ENCODE measurements at regions not wholly inside any gene's neighbourhood (a gene's known extent, or its start where the extent isn't known, plus 50 kb on each side); places are given as distances from the start of the nearest gene placed in this dataset.

DNA sequence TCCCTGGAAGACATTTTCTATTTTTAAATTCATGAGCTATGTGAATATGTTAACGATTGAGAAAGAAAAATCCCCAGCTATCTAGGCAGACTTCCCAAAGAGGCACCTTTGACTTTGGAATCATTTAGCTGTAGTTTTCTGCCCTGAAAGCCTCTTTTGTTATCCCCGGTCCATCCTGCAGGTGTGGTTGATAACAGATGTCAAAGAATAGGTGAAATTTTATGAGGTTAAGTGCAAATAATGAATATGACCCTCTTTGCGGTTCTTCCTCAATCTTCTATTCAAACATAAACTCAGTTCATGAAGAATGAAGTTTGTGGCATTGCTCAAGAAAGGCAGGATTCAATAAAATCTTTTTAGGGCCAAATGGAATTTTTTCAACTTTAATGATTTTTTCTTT is 51.6 kb upstream of the ATP8B1 start (continued):
- no peak for TF ChIP-seq GABPA (IDR thresholded peaks at IDR 0.05 in 1 of 2, conservative IDR thresholded peaks at IDR 0.05 in 1 of 2)
- no peak for TF ChIP-seq EGR1 (IDR thresholded peaks at IDR 0.05; ENCODE audit: low read depth in 2 of 2)
- no peak for TF ChIP-seq YY1 (IDR thresholded peaks at IDR 0.05)
- TF ChIP-seq HNF4A (conservative IDR thresholded peaks at IDR 0.05): no peak
- TF ChIP-seq TAF1 (conservative IDR thresholded peaks at IDR 0.05): no peak
- TF ChIP-seq, protein P1, sequence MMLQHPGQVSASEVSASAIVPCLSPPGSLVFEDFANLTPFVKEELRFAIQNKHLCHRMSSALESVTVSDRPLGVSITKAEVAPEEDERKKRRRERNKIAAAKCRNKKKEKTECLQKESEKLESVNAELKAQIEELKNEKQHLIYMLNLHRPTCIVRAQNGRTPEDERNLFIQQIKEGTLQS (IDR thresholded peaks at IDR 0.05): no peak
- no peak for TF ChIP-seq FOXA2 (IDR thresholded peaks at IDR 0.05)
- TF ChIP-seq, protein P2, sequence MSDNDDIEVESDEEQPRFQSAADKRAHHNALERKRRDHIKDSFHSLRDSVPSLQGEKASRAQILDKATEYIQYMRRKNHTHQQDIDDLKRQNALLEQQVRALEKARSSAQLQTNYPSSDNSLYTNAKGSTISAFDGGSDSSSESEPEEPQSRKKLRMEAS (IDR thresholded peaks at IDR 0.05): no peak
- no peak for TF ChIP-seq NR2F2 (IDR thresholded peaks at IDR 0.05)

DNA sequence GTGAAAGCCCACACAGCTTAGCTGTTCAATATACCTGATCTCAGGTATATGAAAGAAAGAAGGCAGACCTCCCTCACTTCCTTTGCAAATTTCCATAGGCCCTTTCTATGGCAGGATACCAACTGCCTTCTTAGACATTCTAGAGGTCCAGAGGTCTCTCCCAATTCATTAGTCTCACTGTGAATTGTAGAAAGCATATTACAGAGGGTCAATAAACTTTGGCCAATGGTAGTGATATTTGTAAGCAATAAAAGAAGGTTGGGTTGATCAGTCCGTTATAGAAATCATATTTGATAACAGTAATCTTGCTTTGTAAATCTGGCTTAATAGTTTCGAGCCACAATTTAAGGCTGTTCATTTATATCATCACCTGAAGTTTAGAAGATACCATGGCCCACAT is 50.7 kb upstream of the ATP8B1 start:
- TF ChIP-seq EGR1 (IDR thresholded peaks at IDR 0.05; ENCODE audit: low read depth in 2 of 2) (no peak), JUND (IDR thresholded peaks at IDR 0.05) (no peak), RAD21 (IDR thresholded peaks at IDR 0.05) (no peak), HNF4G (IDR thresholded peaks at IDR 0.05) (no peak), RXRA (IDR thresholded peaks at IDR 0.05) (no peak), GABPA (IDR thresholded peaks at IDR 0.05 in 1 of 2, conservative IDR thresholded peaks at IDR 0.05 in 1 of 2) (no peak)
- TF ChIP-seq, protein P3, sequence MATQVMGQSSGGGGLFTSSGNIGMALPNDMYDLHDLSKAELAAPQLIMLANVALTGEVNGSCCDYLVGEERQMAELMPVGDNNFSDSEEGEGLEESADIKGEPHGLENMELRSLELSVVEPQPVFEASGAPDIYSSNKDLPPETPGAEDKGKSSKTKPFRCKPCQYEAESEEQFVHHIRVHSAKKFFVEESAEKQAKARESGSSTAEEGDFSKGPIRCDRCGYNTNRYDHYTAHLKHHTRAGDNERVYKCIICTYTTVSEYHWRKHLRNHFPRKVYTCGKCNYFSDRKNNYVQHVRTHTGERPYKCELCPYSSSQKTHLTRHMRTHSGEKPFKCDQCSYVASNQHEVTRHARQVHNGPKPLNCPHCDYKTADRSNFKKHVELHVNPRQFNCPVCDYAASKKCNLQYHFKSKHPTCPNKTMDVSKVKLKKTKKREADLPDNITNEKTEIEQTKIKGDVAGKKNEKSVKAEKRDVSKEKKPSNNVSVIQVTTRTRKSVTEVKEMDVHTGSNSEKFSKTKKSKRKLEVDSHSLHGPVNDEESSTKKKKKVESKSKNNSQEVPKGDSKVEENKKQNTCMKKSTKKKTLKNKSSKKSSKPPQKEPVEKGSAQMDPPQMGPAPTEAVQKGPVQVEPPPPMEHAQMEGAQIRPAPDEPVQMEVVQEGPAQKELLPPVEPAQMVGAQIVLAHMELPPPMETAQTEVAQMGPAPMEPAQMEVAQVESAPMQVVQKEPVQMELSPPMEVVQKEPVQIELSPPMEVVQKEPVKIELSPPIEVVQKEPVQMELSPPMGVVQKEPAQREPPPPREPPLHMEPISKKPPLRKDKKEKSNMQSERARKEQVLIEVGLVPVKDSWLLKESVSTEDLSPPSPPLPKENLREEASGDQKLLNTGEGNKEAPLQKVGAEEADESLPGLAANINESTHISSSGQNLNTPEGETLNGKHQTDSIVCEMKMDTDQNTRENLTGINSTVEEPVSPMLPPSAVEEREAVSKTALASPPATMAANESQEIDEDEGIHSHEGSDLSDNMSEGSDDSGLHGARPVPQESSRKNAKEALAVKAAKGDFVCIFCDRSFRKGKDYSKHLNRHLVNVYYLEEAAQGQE (IDR thresholded peaks at IDR 0.05): no peak
- TF ChIP-seq, protein P4, sequence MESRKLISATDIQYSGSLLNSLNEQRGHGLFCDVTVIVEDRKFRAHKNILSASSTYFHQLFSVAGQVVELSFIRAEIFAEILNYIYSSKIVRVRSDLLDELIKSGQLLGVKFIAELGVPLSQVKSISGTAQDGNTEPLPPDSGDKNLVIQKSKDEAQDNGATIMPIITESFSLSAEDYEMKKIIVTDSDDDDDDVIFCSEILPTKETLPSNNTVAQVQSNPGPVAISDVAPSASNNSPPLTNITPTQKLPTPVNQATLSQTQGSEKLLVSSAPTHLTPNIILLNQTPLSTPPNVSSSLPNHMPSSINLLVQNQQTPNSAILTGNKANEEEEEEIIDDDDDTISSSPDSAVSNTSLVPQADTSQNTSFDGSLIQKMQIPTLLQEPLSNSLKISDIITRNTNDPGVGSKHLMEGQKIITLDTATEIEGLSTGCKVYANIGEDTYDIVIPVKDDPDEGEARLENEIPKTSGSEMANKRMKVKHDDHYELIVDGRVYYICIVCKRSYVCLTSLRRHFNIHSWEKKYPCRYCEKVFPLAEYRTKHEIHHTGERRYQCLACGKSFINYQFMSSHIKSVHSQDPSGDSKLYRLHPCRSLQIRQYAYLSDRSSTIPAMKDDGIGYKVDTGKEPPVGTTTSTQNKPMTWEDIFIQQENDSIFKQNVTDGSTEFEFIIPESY (IDR thresholded peaks at IDR 0.05): no peak
- Histone ChIP-seq H3K36me3 (ENCODE audit: control insufficient read depth in 4 of 4, insufficient read depth in 3 of 4, low read depth in 1 of 4, low read length in 3 of 4) (no peaks in the 10 kb centered on the region), H3K4me3 (ENCODE audit: low read depth in 1 of 3, low read length in 3 of 3) (no peak overlapping the region), H3K27me3 (ENCODE audit: control insufficient read depth in 4 of 4, insufficient read depth in 4 of 4, low read length in 3 of 4) (no peaks in the 10 kb centered on the region), H3K9ac (ENCODE audit: low read depth in 1 of 2, low read length in 2 of 2) (no peak overlapping the region), H3K27ac (ENCODE audit: low read depth in 1 of 2, low read length in 2 of 2) (no peak overlapping the region), H3K9me3 (ENCODE audit: control insufficient read depth in 4 of 4, low read length in 3 of 4) (no peaks in the 10 kb centered on the region), H3K4me1 (ENCODE audit: control insufficient read depth in 4 of 4, insufficient read depth in 4 of 4, low read length in 3 of 4) (no peaks in the 10 kb centered on the region)
- WGBS: 83% methylated on average over 2 of the region's 2 CpGs
- DNase-seq (ENCODE audit: low spot score): no peak

DNA sequence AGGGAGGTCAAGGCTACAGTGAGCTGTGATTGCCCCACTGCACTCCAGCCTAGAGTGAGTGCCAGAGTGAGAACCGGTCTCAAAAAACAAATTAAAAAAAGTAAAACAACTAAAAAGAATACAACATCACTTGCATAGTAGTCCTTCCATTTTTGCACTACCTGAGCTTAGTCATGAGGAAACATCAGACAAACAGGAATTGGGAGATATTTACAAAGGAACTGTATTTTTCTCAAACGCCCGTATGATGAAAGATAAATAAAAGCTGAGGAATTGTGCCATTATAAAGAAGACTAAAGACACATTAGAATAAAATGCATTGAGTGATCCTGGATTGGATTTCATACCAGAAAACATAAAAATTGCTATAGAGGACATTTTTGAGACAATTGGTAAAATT is 50.0 kb upstream of the ATP8B1 start:
- DNase-seq (ENCODE audit: low spot score): no peak
- Histone ChIP-seq H3K36me3 (ENCODE audit: control insufficient read depth in 4 of 4, insufficient read depth in 3 of 4, low read depth in 1 of 4, low read length in 3 of 4) (no peaks in the 10 kb centered on the region), H3K4me3 (ENCODE audit: low read depth in 1 of 3, low read length in 3 of 3) (no peak overlapping the region), H3K9me3 (ENCODE audit: control insufficient read depth in 4 of 4, low read length in 3 of 4) (no peaks in the 10 kb centered on the region), H3K27ac (ENCODE audit: low read depth in 1 of 2, low read length in 2 of 2) (no peak overlapping the region), H3K27me3 (ENCODE audit: control insufficient read depth in 4 of 4, insufficient read depth in 4 of 4, low read length in 3 of 4) (no peaks in the 10 kb centered on the region), H3K9ac (ENCODE audit: low read depth in 1 of 2, low read length in 2 of 2) (no peak overlapping the region), H3K4me1 (ENCODE audit: control insufficient read depth in 4 of 4, insufficient read depth in 4 of 4, low read length in 3 of 4) (no peaks in the 10 kb centered on the region)
- WGBS: 79% methylated on average over 3 of the region's 3 CpGs
- TF ChIP-seq HNF4G (IDR thresholded peaks at IDR 0.05): no peak
- no peak for TF ChIP-seq YY1 (IDR thresholded peaks at IDR 0.05)
- TF ChIP-seq RAD21 (IDR thresholded peaks at IDR 0.05): no peak
- TF ChIP-seq, protein P4 (IDR thresholded peaks at IDR 0.05): no peak

Data from liver (tissue), 7 donors.